ENCODE measurements at regions not wholly inside any gene's neighbourhood (a gene's known extent, or its start where the extent isn't known, plus 50 kb on each side); places are given as distances from the start of the nearest gene placed in this dataset.

DNA sequence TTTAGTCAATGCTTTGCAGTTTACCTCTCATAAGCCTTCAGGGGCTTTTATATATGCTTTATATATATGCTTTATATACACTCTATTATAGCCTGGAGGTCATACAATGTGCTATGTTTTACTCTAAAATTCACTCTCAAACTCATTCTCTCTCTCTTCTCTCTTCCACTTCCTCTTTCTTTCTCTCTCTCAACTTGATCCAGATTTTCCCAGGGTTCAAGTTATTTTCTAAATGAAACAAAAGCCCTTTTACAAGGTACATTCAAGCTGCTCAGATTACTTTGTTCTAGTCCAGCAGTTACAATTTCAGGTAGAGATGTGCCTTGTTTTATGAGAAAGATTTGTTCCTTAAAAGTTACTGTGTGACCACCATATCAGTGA, 79.6 kb upstream of the ACP3 start:
- DNase-seq = no peak

DNA sequence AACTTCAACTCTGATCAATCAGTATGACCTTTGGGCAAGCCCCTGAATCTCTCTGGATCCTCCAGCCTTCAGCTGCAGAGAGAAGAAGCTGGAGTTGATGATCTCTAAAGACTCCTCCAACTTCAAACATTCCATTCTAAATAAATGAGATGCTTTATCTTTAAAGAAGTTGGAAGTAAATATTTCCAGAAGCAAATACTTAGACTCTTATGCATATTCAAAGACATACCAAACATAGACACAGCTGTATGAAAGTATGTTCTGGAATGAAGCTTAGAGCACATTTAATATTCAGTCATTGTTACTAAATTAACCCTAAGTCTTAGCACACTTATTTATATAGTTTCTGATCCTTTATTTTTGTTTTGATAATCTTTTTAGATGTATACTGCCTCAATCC, 77.6 kb upstream of the ACP3 start:
- no peak for DNase-seq

DNA sequence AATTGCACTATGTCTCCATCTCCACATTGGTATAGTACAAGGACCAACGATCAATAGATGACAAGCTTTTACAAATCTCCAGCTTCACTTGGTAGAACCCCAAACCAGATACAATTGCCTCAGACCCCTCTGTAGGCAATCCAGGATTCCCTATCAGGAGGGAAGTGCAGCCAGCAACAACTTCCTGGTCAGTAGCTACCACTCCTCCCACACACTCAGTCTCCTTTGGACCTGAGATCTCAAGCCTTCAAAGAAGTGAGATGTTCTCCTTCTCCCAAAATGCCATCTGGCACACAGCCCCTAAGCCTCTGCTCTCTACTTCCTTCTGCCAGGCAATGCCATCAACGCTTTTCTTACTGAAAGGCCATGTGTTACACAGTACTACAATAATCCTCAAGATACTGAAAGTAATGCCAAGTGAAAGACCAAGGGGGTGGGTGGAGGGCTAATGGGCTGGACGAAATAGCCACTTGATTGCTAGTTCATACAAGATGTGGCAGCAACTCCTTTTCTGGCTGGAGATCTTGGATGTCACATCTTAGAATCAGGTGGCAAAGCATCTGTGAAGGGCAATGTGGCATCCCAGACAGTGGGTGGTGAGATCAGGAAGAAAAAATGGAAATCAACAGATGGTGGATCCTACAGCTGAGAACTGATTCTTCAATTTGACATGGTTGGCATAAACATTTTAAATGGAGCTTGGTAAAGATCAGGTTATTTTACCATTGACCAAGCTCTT, 75.3 kb upstream of the ACP3 start:
- DNase-seq = peak in 1 of 2 experiments; percentile 21

- peak; percentile 79 to 84 for DNase-seq
Measured at GRCh38 chr3:132242790-132243189, 74.4 kb upstream of the ACP3 start.

DNA sequence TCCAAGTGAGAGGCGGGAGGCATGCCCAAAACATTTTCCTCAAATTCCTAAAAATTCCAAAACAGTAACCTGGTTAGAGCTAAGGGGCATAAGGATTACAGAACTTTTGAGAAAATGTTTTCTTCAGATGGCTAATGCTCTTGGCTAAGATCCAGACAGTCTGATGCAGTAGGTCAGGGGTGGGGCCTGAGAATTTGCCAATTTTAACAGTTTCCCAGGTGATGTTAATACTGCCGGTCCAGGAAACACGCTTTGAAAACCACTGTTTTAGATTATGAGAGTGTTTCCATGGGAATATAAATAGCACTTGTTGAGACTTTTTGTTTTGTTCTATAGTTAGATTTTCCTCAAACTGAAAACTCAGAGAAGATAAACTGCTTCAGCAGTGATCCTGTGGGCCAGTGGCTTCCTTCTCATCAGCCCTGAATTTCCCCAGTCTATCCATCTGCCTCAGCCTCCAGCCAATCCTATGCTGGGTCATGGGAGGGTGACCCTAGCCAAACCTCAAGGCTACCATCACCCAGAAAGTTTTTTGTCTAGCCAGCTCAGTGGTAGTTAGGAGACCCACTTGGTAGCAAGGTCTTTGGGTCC, 71.6 kb upstream of the ACP3 start:
- DNase-seq = no peak

DNA sequence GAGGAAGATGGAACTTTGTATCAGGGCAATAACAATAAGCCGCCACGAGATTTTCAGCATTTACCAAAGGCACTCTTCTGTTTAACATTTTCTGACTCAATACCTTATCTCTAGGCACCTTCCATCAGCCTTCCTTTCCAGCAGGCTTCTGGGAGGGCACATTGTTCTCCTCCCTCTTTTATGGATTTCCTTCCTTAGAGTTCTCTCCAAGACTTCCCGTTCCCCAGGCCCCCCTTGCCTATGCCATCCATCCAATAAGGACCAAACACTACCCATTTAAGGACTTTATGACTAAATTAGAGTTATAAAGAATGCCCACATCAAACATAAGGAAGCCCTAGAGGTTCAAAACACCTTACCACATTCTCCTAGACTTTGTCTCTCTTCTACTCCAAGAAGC, 71.0 kb upstream of the ACP3 start:
- no peak for DNase-seq

DNA sequence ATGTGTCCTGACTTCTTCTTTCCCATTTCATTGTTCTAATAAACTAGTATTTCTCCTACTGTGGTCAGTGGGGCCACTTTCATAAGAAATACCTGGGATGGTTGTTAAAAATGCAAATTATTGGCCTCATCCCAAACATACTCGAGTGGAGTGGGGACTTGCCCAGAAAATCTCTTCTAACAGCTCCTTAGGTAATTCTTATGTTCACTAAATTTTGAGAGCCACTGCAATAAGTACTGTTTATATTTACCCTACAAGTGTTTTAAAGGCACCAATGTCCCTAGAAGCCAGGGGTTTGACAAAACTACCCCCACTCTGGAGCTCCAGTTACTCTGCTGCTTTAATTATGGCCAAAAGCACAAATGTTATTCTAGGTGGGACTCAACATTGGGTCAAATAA, 70.0 kb upstream of the ACP3 start:
- no peak for DNase-seq

- no peak for DNase-seq
Measured at GRCh38 chr3:132248490-132248889, 68.7 kb upstream of the ACP3 start.

DNA sequence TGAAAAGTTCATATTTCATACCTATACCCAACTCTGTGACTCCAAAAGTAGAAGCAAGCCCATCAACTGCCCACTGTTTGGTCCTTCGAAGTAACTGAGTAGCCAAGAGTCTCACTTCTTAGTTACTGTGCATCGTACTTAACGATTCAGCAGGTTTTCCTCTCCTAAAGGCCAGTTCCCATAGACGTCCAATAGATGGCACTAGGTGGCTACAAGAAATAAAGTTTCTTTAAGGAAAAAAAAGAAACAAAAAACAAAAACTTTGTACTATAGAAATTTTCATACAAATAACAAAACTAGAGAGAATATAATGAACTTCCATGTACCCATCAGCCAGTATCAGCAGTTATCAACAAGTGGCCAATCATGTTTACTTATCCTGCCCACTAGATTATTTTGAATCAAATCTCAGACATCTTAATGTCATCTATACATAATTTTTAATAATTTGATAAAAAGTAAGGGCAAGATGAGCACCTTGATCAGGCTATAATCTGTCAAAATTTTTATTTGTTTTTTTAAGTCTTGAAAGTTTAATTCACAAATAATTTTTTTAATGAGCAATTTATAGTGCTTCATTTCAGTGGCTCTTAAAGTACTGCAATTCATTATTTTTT, 63.8 kb upstream of the ACP3 start:
- DNase-seq = peak; percentile 82 to 88

DNA sequence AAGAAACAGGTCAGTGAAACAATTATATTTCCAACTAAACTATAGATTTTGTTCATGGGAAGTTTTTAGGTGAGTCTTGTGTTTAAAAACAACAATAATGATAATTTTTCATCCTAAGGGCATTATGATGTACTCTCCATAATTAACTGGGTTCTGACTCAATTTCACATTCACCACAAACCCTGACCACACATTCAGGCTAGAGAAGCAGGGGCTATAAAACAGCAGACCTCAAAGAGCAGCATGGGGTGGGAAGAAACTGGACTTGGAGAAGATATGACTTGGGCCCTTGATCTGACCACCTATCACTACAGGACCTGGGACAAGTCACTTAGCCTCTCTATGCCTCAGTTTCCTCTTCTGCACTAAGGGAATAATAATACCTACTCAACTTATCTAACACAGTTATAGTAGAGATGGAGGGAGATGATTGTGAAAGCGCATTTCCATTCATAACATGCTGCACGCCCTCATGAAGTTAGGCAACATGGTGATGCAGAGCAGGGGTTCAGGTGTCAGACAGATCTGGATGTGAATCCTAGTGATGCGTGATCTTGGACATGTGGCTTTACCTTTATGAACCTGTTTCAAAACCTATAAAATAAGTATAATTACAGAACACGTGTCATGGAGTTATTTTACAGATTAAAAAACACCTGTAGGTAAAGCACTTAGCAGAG, 63.0 kb upstream of the ACP3 start:
- no peak for DNase-seq

GRCh38 chr3:132255041-132255745, 62.0 kb upstream of the ACP3 start:
- DNase-seq = no peak

GRCh38 chr3:132256989-132257388, 60.2 kb upstream of the ACP3 start:
- peak; percentile 63 to 65 for DNase-seq

DNA sequence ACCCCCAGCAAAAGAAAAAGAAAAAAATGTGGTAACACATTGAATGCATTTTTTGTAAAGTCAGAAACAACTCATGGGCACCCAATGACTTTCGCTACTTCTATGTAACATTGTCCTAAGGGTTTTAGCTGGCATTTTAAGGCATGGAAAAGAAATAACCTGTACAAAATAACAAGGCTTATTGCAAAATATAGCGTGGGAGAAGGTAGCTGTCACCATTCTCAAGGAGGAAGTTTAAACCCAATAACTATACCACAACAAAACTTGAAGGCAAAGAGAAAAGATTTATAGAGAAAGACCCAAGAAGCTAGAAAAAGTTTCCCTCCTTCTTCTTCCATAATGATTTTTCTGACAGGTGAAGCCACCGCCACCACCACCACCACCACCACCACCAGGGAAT, 55.7 kb upstream of the ACP3 start:
- peak; percentile 68 to 76 for DNase-seq

- no peak for DNase-seq
Measured at GRCh38 chr3:132262305-132262704, 54.9 kb upstream of the ACP3 start.

DNA sequence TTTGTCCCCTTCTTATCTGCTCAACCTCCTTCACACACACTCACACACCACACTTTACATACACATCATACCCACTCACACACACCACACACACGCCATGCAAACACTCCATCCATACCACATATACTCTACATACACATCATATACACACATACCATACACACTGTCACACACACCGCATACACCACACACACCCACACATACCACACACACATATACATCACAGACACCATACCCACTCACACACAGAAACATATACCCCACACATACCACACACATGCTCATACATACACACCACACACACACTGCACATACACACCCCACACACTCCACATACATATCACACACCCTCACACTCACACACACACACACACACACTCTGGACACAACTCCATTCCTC, 54.3 kb upstream of the ACP3 start:
- DNase-seq = no peak

GRCh38 chr3:132265028-132265427, 52.2 kb upstream of the ACP3 start:
- DNase-seq = no peak

- no peak for DNase-seq
Measured at GRCh38 chr3:132265488-132265887, 51.7 kb upstream of the ACP3 start.

- DNase-seq = no peak
Measured at GRCh38 chr3:132267391-132267993, 49.7 kb upstream of the ACP3 start.
